ENCODE measurements at regions not wholly inside any gene's neighbourhood (a gene's known extent, or its start where the extent isn't known, plus 50 kb on each side); places are given as distances from the start of the nearest gene placed in this dataset.

DNA sequence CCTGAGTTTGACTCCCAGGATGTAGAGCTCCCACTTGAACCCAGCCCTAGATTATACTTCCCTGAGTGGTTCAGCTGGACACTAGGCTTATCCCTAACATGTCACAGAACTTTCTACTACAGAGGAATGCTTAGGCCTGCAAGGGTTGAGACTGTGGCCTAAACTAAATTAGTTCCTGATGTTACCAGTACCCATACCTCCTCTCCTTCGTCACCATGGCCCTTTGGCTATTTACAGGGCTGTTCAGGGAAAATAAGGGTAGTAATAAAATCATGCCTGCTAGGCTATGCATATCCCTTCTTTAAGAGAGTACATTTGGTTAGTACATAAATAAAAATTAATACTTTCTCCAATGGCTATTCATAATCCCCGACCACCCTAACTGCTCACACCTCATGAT is 356.4 kb upstream of the RASGRP1 start:
- H3K9me3 Mint-ChIP-seq = peaks cover 1% of the 10 kb centered on the region
- intact Hi-C loops (cut with micrococcal nuclease) = no loop called here
- H3K36me3 Mint-ChIP-seq (ENCODE audit: low read depth) = no peaks in the 10 kb centered on the region
- H3K27ac Mint-ChIP-seq = no peak overlapping the region
- H3K27me3 Mint-ChIP-seq = no peaks in the 10 kb centered on the region
- no peaks in the 10 kb centered on the region for H3K4me1 Mint-ChIP-seq (ENCODE audit: low read depth)
- no peak overlapping the region for H3K4me3 Mint-ChIP-seq

DNA sequence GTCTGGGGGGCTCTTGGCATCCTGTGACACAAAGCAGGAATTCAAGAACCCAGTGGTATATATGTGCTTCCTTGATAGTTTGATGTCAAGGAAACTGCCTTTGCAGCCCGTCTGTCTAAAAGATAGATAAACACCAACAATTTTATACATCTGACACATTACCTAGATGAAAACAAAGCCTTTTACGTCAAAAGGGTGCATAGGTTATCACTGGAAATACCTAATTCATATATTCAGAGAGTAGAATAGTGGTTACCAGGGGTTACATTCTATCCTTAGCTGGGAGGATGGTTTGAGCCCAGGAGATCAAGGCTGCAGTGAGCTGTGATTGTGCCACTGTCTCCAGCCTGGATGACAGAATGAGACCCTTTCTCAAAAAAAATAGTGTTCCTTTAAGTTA is 356.9 kb upstream of the RASGRP1 start:
- H3K27me3 Mint-ChIP-seq = no peaks in the 10 kb centered on the region
- no peaks in the 10 kb centered on the region for H3K36me3 Mint-ChIP-seq (ENCODE audit: low read depth)
- no peak overlapping the region for H3K4me3 Mint-ChIP-seq
- intact Hi-C loops (cut with micrococcal nuclease) = no loop called here
- no peaks in the 10 kb centered on the region for H3K4me1 Mint-ChIP-seq (ENCODE audit: low read depth)
- H3K27ac Mint-ChIP-seq = no peak overlapping the region
- no peaks in the 10 kb centered on the region for H3K9me3 Mint-ChIP-seq

DNA sequence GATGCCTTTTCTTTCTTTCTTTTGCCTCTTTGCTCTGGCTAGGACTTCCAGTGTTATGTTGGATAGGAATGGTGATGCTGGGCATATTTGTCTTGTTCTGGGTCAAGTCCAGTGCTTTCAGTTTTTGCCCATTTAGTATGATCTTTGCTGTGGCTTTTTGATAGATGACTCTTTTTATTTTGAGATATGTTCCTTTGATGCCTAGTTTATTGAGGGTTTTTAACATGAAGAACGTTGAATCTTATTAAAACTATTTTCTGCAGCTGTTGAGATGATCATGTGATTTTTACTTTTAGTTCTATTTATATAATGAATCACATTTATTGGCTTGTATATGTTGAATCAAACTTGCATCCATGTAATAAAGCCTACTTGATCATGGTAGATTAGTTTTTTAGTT is 363.8 kb upstream of the RASGRP1 start:
- Mint-ChIP-seq H3K27me3 (no peaks in the 10 kb centered on the region), H3K27ac (no peak overlapping the region), H3K4me1 (ENCODE audit: low read depth) (no peaks in the 10 kb centered on the region), H3K4me3 (no peak overlapping the region), H3K9me3 (peaks cover 9% of the 10 kb centered on the region), H3K36me3 (ENCODE audit: low read depth) (no peaks in the 10 kb centered on the region)
- intact Hi-C loops (cut with micrococcal nuclease) = no loop called here

DNA sequence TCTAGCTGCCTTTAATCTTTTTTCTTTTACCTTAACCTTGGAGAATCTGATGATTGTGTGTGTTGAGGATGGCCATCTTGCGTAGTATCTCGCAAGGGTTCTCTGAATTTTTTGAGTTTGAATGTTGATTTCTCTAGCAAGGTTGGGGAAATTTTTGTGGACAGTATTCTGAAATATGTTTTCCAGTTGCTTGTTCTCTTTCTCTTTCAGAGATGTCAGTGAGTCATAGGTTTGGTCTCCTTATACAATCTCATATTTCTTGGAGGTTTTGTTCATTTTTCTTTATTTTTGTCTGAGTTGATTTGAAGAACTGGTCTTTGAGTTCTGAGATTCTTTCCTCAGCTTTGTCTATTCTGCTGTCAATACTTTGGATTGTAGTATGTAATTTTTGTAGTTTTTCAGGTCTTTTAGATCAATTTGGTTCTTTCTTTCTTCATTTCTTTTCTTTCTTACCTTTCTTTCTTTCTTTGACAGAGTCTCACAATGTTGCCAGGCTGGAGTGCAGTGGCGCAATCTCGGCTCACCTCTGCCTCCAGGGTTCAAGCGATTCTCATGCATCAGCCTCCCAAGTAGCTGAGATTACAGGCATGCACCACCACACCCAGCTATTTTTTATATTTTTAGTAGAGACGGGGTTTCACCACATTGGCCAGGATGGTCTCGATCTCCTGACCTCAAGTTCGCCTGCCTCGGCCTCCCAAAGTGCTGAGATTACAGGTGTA is 366.4 kb upstream of the RASGRP1 start:
- H3K27ac Mint-ChIP-seq = no peak overlapping the region
- peaks cover 12% of the 10 kb centered on the region for H3K9me3 Mint-ChIP-seq
- H3K27me3 Mint-ChIP-seq = no peaks in the 10 kb centered on the region
- H3K36me3 Mint-ChIP-seq (ENCODE audit: low read depth) = no peaks in the 10 kb centered on the region
- H3K4me3 Mint-ChIP-seq = no peak overlapping the region
- intact Hi-C loops (cut with micrococcal nuclease) = no loop called here
- no peaks in the 10 kb centered on the region for H3K4me1 Mint-ChIP-seq (ENCODE audit: low read depth)

DNA sequence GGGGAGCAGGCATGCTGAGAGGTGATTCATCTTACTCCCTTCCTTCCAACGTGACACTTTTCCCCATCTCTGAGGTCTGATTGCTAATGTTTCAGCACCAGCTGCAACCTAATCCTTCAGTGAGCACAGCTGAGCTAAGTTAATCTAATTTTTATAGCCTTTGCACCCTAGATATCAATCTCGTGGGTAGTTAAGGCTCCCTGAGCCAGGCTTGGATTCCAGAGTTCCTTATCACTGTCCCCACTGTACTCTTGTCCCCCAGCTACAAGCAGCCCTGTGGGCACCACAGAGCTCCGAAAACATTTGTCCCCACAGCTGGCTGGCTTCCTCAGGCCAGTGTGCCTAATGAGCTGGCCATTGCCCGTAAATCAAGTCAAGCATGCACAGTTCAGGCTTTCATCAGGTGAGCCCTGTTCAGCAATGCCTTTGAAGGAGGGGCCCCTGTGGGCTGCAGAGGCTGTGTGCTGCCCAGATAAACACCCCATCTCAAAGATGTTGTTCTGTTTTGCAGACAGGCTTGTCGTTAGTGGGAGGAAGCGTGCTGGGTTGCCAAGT is 376.9 kb upstream of the RASGRP1 start:
- H3K27me3 Mint-ChIP-seq = peaks cover 3% of the 10 kb centered on the region
- no peak overlapping the region for H3K27ac Mint-ChIP-seq
- H3K9me3 Mint-ChIP-seq = peaks cover under 1% of the 10 kb centered on the region
- H3K36me3 Mint-ChIP-seq (ENCODE audit: low read depth) = no peaks in the 10 kb centered on the region
- no peaks in the 10 kb centered on the region for H3K4me1 Mint-ChIP-seq (ENCODE audit: low read depth)
- H3K4me3 Mint-ChIP-seq = no peak overlapping the region
- intact Hi-C loops (cut with micrococcal nuclease) = no loop called here

DNA sequence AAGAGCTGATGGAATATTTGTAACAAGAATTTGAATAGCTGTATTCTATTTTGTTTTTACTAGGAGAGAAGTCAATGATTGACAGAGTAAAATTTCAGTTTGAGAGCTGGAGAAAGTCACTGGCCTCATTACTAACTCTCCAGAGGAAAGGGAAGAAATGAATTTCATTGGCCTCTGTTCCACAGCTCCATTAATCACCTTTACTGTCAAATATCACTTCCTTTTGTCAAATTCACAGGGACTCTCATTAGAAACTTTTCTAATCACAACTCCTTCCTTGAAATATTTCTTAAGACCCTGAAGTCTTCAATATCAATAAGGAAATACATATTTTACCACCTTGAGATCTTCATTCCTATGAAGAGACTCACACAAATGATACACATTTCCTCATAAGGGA is 379.9 kb upstream of the RASGRP1 start:
- H3K4me1 Mint-ChIP-seq (ENCODE audit: low read depth) = no peaks in the 10 kb centered on the region
- H3K27ac Mint-ChIP-seq = no peak overlapping the region
- H3K9me3 Mint-ChIP-seq = no peaks in the 10 kb centered on the region
- H3K27me3 Mint-ChIP-seq = no peaks in the 10 kb centered on the region
- intact Hi-C loops (cut with micrococcal nuclease) = no loop called here
- H3K36me3 Mint-ChIP-seq (ENCODE audit: low read depth) = no peaks in the 10 kb centered on the region
- no peak overlapping the region for H3K4me3 Mint-ChIP-seq

DNA sequence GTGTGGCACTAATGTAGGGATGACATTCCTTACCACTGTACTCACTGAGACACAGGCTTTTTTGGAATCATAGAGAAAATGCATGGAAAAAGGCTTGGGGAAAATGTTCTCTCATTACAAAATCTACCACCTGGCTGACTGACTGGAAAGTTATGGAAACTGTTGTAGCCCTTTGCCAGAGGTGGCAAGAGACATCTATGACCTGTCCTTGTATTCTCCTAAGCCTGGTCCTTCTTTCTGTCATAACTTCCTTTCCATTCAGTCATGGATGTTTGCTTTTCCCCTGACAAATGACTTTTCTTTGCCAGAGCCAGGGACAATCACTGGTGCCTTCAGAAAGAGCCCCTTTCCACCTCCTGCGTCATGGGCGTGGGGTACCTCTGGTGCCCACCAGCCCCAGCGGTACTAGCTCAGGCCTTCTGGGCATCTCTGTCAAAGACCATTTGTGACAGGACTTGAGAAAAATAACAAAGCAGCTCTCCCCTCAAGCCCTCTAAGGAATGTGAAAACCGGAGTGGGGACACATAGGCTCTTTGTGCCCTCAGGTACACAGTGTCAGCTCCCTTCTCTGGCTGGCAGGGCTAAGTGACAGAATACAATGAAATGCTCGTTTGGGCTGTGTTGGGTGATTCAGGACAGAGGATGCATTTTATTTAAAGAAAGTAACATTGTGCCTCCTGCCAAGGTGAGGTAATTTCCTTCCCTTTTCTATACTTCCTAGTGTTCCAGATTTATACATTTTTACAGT is 381.1 kb upstream of the RASGRP1 start:
- intact Hi-C loops (cut with micrococcal nuclease) = no loop called here
- H3K36me3 Mint-ChIP-seq (ENCODE audit: low read depth) = no peaks in the 10 kb centered on the region
- H3K27ac Mint-ChIP-seq = no peak overlapping the region
- H3K9me3 Mint-ChIP-seq = no peaks in the 10 kb centered on the region
- H3K4me1 Mint-ChIP-seq (ENCODE audit: low read depth) = no peaks in the 10 kb centered on the region
- H3K27me3 Mint-ChIP-seq = no peaks in the 10 kb centered on the region
- no peak overlapping the region for H3K4me3 Mint-ChIP-seq

DNA sequence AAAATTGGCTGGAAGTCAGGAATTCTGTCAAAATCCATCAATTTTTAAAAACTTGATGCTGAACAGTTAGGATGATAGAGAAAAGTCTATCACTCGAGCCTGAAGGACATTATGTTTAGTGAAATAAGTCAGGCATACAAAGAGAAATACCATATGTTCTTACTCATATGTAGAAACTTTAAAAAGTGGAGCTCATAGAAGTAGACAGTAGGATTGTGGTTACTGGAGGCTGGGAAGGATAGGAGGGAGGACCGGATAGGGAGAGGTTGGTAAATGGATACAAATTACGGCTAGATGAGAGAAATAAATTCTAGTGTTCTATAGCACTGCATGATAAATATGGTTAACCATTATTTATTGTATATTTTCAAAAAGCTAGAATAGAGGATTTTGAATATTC is 389.5 kb upstream of the RASGRP1 start:
- H3K27ac Mint-ChIP-seq = no peak overlapping the region
- no peaks in the 10 kb centered on the region for H3K36me3 Mint-ChIP-seq (ENCODE audit: low read depth)
- no peak overlapping the region for H3K4me3 Mint-ChIP-seq
- H3K9me3 Mint-ChIP-seq = no peaks in the 10 kb centered on the region
- no peaks in the 10 kb centered on the region for H3K27me3 Mint-ChIP-seq
- no peaks in the 10 kb centered on the region for H3K4me1 Mint-ChIP-seq (ENCODE audit: low read depth)
- intact Hi-C loops (cut with micrococcal nuclease) = no loop called here

DNA sequence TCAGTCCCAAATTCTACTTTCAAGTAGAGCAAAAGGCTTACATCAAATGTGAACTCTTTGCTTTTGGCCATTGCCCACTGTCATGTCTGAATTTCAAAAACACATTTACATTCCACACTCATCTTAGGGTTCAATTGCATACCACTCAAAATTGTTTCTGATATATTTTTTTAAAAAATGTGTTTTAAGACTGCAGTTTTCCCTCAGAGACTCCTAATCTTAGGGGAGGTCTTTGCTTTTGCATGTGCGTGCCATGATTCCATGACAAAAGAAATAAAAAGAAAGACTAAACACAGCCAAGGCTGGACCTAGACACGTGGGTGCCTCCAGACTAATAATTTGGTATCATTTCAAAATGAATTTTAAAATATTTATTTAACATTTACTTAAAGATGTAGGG is 396.8 kb upstream of the RASGRP1 start:
- no peaks in the 10 kb centered on the region for H3K36me3 Mint-ChIP-seq (ENCODE audit: low read depth)
- no peaks in the 10 kb centered on the region for H3K27me3 Mint-ChIP-seq
- intact Hi-C loops (cut with micrococcal nuclease) = no loop called here
- no peak overlapping the region for H3K27ac Mint-ChIP-seq
- H3K4me1 Mint-ChIP-seq (ENCODE audit: low read depth) = no peaks in the 10 kb centered on the region
- H3K9me3 Mint-ChIP-seq = no peaks in the 10 kb centered on the region
- H3K4me3 Mint-ChIP-seq = no peak overlapping the region

DNA sequence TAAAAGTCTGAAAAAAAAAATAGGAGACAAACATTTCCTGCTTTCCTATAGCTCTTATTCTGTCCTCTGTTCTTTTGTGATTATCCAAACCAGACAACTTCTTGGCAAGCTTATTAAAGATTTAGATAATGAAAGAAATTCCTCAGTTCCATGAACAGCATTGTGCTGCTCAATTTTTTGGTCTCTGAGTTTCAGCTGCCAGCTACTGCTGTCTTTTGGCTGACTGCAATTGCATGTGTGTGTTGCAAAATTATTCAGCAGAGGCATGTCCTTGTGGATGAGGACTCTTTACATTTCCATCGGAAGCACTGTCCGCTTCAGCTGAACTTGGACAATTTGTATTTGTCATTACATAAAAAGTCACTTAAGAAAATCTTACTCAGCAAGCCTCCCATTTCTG is 397.3 kb upstream of the RASGRP1 start:
- H3K27ac Mint-ChIP-seq = no peak overlapping the region
- H3K36me3 Mint-ChIP-seq (ENCODE audit: low read depth) = no peaks in the 10 kb centered on the region
- no peak overlapping the region for H3K4me3 Mint-ChIP-seq
- intact Hi-C loops (cut with micrococcal nuclease) = no loop called here
- H3K27me3 Mint-ChIP-seq = no peaks in the 10 kb centered on the region
- H3K4me1 Mint-ChIP-seq (ENCODE audit: low read depth) = no peaks in the 10 kb centered on the region
- H3K9me3 Mint-ChIP-seq = no peaks in the 10 kb centered on the region

DNA sequence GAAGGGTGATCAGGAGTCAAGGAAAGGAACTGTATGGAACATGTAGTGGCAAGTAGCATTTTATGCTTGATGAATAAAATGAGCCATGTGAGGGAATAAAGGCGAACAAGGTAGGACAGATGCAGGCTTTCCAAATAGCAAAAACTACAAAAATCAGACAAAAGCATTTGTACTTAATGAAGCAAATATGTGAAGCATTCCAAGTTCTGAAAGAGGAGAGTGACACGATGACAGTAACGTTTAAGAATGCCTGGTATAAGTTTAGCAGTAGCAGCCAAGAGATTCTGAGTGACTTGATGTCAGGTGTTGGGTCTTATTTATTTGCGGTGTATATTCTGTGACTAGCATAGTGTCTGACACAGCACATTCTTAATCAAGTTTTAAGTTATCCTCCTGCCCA is 408.2 kb upstream of the RASGRP1 start:
- H3K4me3 Mint-ChIP-seq = no peak overlapping the region
- no peaks in the 10 kb centered on the region for H3K27me3 Mint-ChIP-seq
- H3K4me1 Mint-ChIP-seq (ENCODE audit: low read depth) = no peaks in the 10 kb centered on the region
- peaks cover 24% of the 10 kb centered on the region for H3K9me3 Mint-ChIP-seq
- no peak overlapping the region for H3K27ac Mint-ChIP-seq
- intact Hi-C loops (cut with micrococcal nuclease) = no loop called here
- H3K36me3 Mint-ChIP-seq (ENCODE audit: low read depth) = no peaks in the 10 kb centered on the region

DNA sequence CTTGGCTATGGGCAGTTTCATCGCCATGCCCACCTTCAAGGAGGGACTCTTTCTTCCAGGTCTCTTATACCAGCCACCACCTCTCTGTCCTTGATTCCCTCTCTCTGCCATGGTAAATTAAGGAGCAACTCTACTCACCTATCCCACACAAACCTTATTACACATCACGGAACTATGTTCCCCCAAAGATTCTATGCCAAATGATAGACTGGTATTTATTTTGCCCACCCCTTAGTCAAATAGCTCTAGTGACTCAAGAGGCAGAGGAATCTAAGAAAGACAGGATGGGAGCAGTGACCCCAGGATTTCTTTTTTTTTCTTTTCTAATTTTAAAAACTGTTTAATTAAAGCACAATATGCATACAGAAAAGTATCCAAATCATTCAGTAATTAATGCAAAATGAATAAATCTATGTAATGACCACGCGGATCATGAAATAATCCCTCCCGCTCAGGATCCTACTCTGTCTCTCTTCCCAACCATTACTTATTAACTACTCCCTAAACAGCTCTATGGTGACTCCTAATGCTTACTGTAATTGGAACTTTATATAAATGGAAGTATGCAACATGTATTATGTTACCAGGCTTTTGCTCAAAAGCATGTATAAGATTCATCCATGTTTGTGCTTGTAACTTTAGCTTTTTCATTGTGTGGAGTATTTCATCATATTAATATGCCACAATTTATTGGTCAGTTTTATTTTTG is 410.8 kb upstream of the RASGRP1 start:
- H3K9me3 Mint-ChIP-seq = peaks cover 28% of the 10 kb centered on the region
- no peaks in the 10 kb centered on the region for H3K27me3 Mint-ChIP-seq
- no peak overlapping the region for H3K4me3 Mint-ChIP-seq
- H3K4me1 Mint-ChIP-seq (ENCODE audit: low read depth) = no peaks in the 10 kb centered on the region
- no peaks in the 10 kb centered on the region for H3K36me3 Mint-ChIP-seq (ENCODE audit: low read depth)
- intact Hi-C loops (cut with micrococcal nuclease) = no loop called here
- no peak overlapping the region for H3K27ac Mint-ChIP-seq

DNA sequence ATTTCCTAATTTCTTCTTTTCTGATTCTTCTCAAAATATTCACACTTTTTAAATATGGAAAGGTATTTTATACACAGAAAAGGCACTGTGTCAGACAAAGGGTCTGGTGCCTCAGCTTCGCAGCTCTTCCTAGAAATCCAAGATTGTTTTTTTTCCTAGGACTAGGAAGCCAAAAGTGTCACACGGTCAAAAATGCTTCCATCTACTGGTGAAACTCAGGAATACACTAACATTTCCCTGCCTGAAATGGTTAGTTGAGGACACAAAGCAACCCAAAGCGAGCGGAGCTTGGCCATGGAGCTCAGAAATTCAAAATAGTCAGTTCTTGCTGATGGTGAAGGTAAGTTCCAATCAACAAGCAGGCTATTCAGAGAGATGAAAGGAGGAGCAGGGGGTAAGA is 426.5 kb upstream of the RASGRP1 start:
- no peaks in the 10 kb centered on the region for H3K36me3 Mint-ChIP-seq (ENCODE audit: low read depth)
- intact Hi-C loops (cut with micrococcal nuclease) = loop anchor here (1.0 to 5.0 kb wide), 2 partner anchors 174 to 284 kb away; no protein-coding TSS in a partner anchor
- H3K9me3 Mint-ChIP-seq = no peaks in the 10 kb centered on the region
- no peaks in the 10 kb centered on the region for H3K4me1 Mint-ChIP-seq (ENCODE audit: low read depth)
- H3K27me3 Mint-ChIP-seq = peaks cover 1% of the 10 kb centered on the region
- H3K27ac Mint-ChIP-seq = no peak overlapping the region
- no peak overlapping the region for H3K4me3 Mint-ChIP-seq

DNA sequence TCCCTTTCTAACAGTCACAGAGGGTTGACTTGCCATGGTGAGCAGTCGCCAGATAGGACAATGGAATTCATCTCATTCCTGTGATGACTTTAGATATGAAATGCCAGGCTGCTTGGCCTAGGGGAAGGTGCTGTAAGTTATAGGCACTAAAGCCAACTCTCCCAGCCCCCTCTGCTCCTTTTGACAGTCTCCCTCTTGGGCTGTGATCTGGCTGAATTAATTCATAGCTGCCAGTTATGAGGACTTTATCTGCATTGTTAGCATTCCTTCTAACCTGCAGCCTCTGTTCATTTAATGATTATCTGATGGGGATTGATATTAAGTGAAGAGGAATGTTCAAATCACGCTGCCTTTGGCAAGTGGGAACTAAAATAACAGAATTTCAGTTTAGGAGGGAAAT is 427.1 kb upstream of the RASGRP1 start:
- Mint-ChIP-seq H3K36me3 (ENCODE audit: low read depth) (no peaks in the 10 kb centered on the region), H3K27ac (no peak overlapping the region), H3K4me3 (no peak overlapping the region), H3K4me1 (ENCODE audit: low read depth) (no peaks in the 10 kb centered on the region), H3K27me3 (peaks cover 1% of the 10 kb centered on the region), H3K9me3 (no peaks in the 10 kb centered on the region)
- intact Hi-C loops (cut with micrococcal nuclease) = loop anchor here (1.0 to 5.0 kb wide), 2 partner anchors 174 to 284 kb away; no protein-coding TSS in a partner anchor

Data from dendritic cell treated with granulocyte-macrophage colony-stimulating factor and Interleukin-4, amounts not matched to agents 40 ng/mL and 50 ng/mL, for 4 days (primary cell).